H9 (cell line): ENCODE measurements at regions not wholly inside any gene's neighbourhood (a gene's known extent, or its start where the extent isn't known, plus 50 kb on each side); places are given as distances from the start of the nearest gene placed in this dataset.

ENCODE experiments used
- DNase-seq: peaks from one replicate; pipeline ENCODE4 v3.0.0-alpha.2; 2017
- H2AFZ ChIP-seq: one replicate; pipeline ENCODE4 v1.6.1; 2013; ENCODE audit warnings: mild to moderate bottlenecking, low read length, control low read depth, moderate library complexity
- H2AK5ac ChIP-seq: 2 replicates; pipeline ENCODE4 v1.6.1; 2013; ENCODE audit warnings: low read length, control low read depth, mixed read lengths; ENCODE audit not compliant: insufficient read length
- H2BK120ac ChIP-seq: one replicate; pipeline ENCODE4 v1.6.1; 2013; ENCODE audit warnings: low read depth, mild to moderate bottlenecking, low read length, control low read depth, inconsistent platforms; ENCODE audit not compliant: poor library complexity, severe bottlenecking
- H2BK12ac ChIP-seq: 2 replicates; pipeline ENCODE4 v1.6.1; 2013; ENCODE audit warnings: low read length, control low read depth, mixed read lengths, low read depth; ENCODE audit not compliant: insufficient read length
- H2BK15ac ChIP-seq: 2 replicates; pipeline ENCODE4 v1.6.1; 2013; ENCODE audit warnings: low read depth, low read length, control low read depth
- H2BK20ac ChIP-seq: one replicate; pipeline ENCODE4 v1.6.1; 2013; ENCODE audit warnings: low read depth, mild to moderate bottlenecking, low read length, control low read depth, inconsistent platforms; ENCODE audit not compliant: poor library complexity, severe bottlenecking
- H2BK5ac ChIP-seq: 2 replicates; pipeline ENCODE4 v1.6.1; 2013; ENCODE audit warnings: low read length, control low read depth, mixed read lengths; ENCODE audit not compliant: insufficient read length
- H3K14ac ChIP-seq: 2 replicates; pipeline ENCODE4 v1.6.1; 2013; ENCODE audit warnings: low read length, control low read depth; ENCODE audit not compliant: insufficient read depth
- H3K18ac ChIP-seq: 2 replicates; pipeline ENCODE4 v1.6.1; 2013; ENCODE audit warnings: low read depth, mild to moderate bottlenecking, mixed read lengths, low read length, control low read depth; ENCODE audit not compliant: insufficient read length
- H3K23ac ChIP-seq: 2 replicates; pipeline ENCODE4 v1.6.1; 2013; ENCODE audit warnings: low read length, control low read depth, mixed read lengths, low read depth; ENCODE audit not compliant: insufficient read length
- H3K23me2 ChIP-seq: 2 replicates; pipeline ENCODE4 v1.6.1; 2013; ENCODE audit warnings: low read depth, mild to moderate bottlenecking, mixed read lengths, low read length, control low read depth; ENCODE audit not compliant: insufficient read length, poor library complexity, severe bottlenecking
- H3K27ac ChIP-seq: 2 replicates; pipeline ENCODE4 v1.5.1; 2013; ENCODE audit warnings: low read length, control low read depth, mixed read lengths, low read depth; ENCODE audit not compliant: insufficient read length
- H3K27me3 ChIP-seq: 2 replicates; pipeline ENCODE4 v1.6.1; 2013; ENCODE audit warnings: low read length, control low read depth, inconsistent platforms; ENCODE audit not compliant: insufficient read depth
- H3K4ac ChIP-seq: 2 replicates; pipeline ENCODE4 v1.6.1; 2013; ENCODE audit warnings: low read depth, mild to moderate bottlenecking, control low read depth, inconsistent platforms, low read length, moderate library complexity
- H3K4me1 ChIP-seq: 2 replicates; pipeline ENCODE4 v1.6.1; 2013; ENCODE audit warnings: low read length, control low read depth, inconsistent platforms; ENCODE audit not compliant: insufficient read depth
- H3K4me2 ChIP-seq: 2 replicates; pipeline ENCODE4 v1.6.1; 2013; ENCODE audit warnings: low read length, control low read depth, mixed read lengths; ENCODE audit not compliant: insufficient read length, insufficient read depth
- H3K56ac ChIP-seq: 2 replicates; pipeline ENCODE4 v1.6.1; 2013; ENCODE audit warnings: low read depth, mild to moderate bottlenecking, mixed read lengths, low read length, control low read depth; ENCODE audit not compliant: insufficient read length
- H3K79me1 ChIP-seq: 2 replicates; pipeline ENCODE4 v1.6.1; 2013; ENCODE audit warnings: low read depth, mild to moderate bottlenecking, moderate library complexity, low read length, control low read depth, inconsistent platforms; ENCODE audit not compliant: insufficient read depth, poor library complexity, severe bottlenecking
- H3K79me2 ChIP-seq: 2 replicates; pipeline ENCODE4 v1.6.1; 2013; ENCODE audit warnings: low read length, control low read depth, inconsistent platforms; ENCODE audit not compliant: insufficient read depth
- H3K9ac ChIP-seq: 2 replicates; pipeline ENCODE4 v1.6.1; 2013; ENCODE audit warnings: low read length, control low read depth, mixed read lengths; ENCODE audit not compliant: insufficient read length; ENCODE audit errors: extremely low read depth
- H3K9me3 ChIP-seq: one replicate; pipeline ENCODE4 v1.6.1; 2013; ENCODE audit warnings: low read depth, low read length, inconsistent platforms; ENCODE audit not compliant: control insufficient read depth
- H3T11ph ChIP-seq: one replicate; pipeline ENCODE4 v1.6.1; 2013; ENCODE audit warnings: mild to moderate bottlenecking, low read length, control low read depth, inconsistent platforms
- H4K20me1 ChIP-seq: one replicate; pipeline ENCODE4 v1.6.1; 2013; ENCODE audit not compliant: control insufficient read depth, insufficient read length, insufficient read depth
- H4K5ac ChIP-seq: 2 replicates; pipeline ENCODE4 v1.6.1; 2013; ENCODE audit warnings: low read depth, mild to moderate bottlenecking, mixed read lengths, low read length, control low read depth; ENCODE audit not compliant: insufficient read length
- H4K8ac ChIP-seq: replicated peaks from 2 replicates; pipeline ENCODE4 v1.6.1; 2013; ENCODE audit warnings: low read length, control low read depth, mixed read lengths, low read depth; ENCODE audit not compliant: insufficient read length
- H4K91ac ChIP-seq: 2 replicates; pipeline ENCODE4 v1.6.1; 2013; ENCODE audit warnings: low read depth, mild to moderate bottlenecking, moderate library complexity, mixed read lengths, low read length, control low read depth; ENCODE audit not compliant: insufficient read length
- H3K27ac Mint-ChIP-seq, 3 experiments: 2 replicates in 2 of 3; 3 replicates in 1 of 3; pipeline ENCODE4 v1.8.0; 2020 to 2021; ENCODE audit warnings: mixed read lengths in 3 of 3, mild to moderate bottlenecking in 1 of 3, moderate library complexity in 1 of 3
- H3K27me3 Mint-ChIP-seq: 2 replicates; pipeline ENCODE4 v1.8.0; 2021; ENCODE audit warnings: low read depth, mild to moderate bottlenecking, moderate library complexity, mixed read lengths
- H3K36me3 Mint-ChIP-seq, 3 experiments: 2 replicates in 2 of 3; 3 replicates in 1 of 3; pipeline ENCODE4 v1.8.0; 2020 to 2021; ENCODE audit warnings: low read depth in 3 of 3, mixed read lengths in 3 of 3; ENCODE audit not compliant: insufficient read depth in 1 of 3
- H3K4me1 Mint-ChIP-seq, 2 experiments: 2 replicates each; pipeline ENCODE4 v1.8.0; 2020; ENCODE audit warnings: mixed read lengths in 2 of 2
- H3K4me3 Mint-ChIP-seq, 2 experiments: 2 replicates in 1 of 2; 3 replicates in 1 of 2; pipeline ENCODE4 v1.8.0; 2020 to 2021; ENCODE audit warnings: mild to moderate bottlenecking in 2 of 2, mixed read lengths in 2 of 2, moderate library complexity in 1 of 2
- H3K9me3 Mint-ChIP-seq, 2 experiments: 2 replicates in 1 of 2; 3 replicates in 1 of 2; pipeline ENCODE4 v1.8.0; 2020; ENCODE audit warnings: mild to moderate bottlenecking in 2 of 2, mixed read lengths in 2 of 2, moderate library complexity in 1 of 2
- whole genome bisulfite sequencing: extraction: QIAGEN DNeasy Blood & Tissue Kit; methylation state at CpG from one replicate; pipeline ENCODE4 v1.1.7; 2013; ENCODE audit warnings: missing lambda C conversion rate, low lambda C conversion rate, mixed read lengths; ENCODE audit not compliant: insufficient read length; ENCODE audit errors: extremely low coverage; 5-methylcytosine and 5-hydroxymethylcytosine counted together
- TF ChIP-seq, protein P1 (sequence below): fragments of 200-600 bp; sonication (generic); conservative IDR thresholded peaks from 3 replicates; pipeline ENCODE4 v1.8.0; 2021; ENCODE audit warnings: antibody characterized with exemption, mild to moderate bottlenecking

DNA sequence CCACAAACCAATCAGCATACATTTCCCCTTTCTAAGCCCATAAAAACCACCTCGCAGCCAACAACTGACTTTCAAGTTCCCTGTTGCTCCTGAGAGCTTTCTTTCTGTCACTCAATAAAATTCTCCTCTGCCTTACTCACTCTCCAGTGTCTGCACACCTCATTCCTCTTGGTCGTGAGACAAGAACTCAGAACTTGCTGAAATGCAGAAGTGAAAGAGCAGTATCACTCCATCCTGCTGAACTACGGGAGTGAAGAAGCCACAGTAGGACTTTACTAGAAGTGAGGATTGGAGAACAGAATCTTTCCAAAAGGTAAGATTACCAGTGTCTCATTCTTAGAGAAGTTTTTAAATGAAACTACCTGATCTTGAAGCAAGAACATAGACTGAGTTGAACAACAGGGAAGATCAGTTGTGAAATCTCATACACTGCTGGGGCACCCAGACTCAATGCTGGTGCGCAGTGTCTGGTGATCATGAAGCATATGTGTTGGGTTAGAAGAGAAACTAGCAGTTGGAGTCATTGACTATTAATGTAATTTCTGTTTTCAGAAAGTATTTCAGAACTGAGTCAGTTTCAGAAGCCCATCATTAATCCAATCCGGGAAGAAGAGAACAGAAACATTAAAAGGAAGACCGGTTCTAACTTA, 726.9 kb upstream of the TMPRSS15 start:
- TF ChIP-seq, protein P1, sequence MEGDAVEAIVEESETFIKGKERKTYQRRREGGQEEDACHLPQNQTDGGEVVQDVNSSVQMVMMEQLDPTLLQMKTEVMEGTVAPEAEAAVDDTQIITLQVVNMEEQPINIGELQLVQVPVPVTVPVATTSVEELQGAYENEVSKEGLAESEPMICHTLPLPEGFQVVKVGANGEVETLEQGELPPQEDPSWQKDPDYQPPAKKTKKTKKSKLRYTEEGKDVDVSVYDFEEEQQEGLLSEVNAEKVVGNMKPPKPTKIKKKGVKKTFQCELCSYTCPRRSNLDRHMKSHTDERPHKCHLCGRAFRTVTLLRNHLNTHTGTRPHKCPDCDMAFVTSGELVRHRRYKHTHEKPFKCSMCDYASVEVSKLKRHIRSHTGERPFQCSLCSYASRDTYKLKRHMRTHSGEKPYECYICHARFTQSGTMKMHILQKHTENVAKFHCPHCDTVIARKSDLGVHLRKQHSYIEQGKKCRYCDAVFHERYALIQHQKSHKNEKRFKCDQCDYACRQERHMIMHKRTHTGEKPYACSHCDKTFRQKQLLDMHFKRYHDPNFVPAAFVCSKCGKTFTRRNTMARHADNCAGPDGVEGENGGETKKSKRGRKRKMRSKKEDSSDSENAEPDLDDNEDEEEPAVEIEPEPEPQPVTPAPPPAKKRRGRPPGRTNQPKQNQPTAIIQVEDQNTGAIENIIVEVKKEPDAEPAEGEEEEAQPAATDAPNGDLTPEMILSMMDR = no peak
- Histone ChIP-seq H3K4me2 (no peak overlapping the region), H3K56ac (no peak overlapping the region), H4K91ac (no peak overlapping the region), H2BK20ac (no peak overlapping the region), H3K79me2 (no peaks in the 10 kb centered on the region), H3K27ac (no peak overlapping the region), H3K14ac (no peak overlapping the region), H3K9ac (no peak overlapping the region), H2AK5ac (no peak overlapping the region), H3K9me3 (no peaks in the 10 kb centered on the region), H2BK5ac (no peak overlapping the region), H3K23ac (no peak overlapping the region), H2AFZ (no peak overlapping the region), H3K27me3 (no peaks in the 10 kb centered on the region), H2BK12ac (no peak overlapping the region), H3K18ac (no peak overlapping the region), H3K79me1 (no peaks in the 10 kb centered on the region), H4K20me1 (no peaks in the 10 kb centered on the region), H3T11ph (no peak overlapping the region), H3K4me1 (no peaks in the 10 kb centered on the region), H3K4ac (no peak overlapping the region), H2BK15ac (no peak overlapping the region), H4K8ac (no peak overlapping the region), H3K23me2 (no peaks in the 10 kb centered on the region), H2BK120ac (no peak overlapping the region), H4K5ac (no peak overlapping the region)
- no peak overlapping the region for H3K27ac Mint-ChIP-seq
- no peak overlapping the region for H3K4me3 Mint-ChIP-seq
- H3K9me3 Mint-ChIP-seq = peaks cover 9 to 11% of the 10 kb centered on the region in 2 experiments
- H3K36me3 Mint-ChIP-seq = peaks cover 7 to 9% (median 8%) of the 10 kb centered on the region in 3 experiments; a peak in 5 of 7 replicates
- H3K4me1 Mint-ChIP-seq = no peaks in the 10 kb centered on the region
- no peak for DNase-seq
- H3K27me3 Mint-ChIP-seq = no peaks in the 10 kb centered on the region
- no CpG with 5 or more reads among the region's 6 CpGs for WGBS
